Adrenal gland (tissue), 9 donors: ENCODE measurements at regions not wholly inside any gene's neighbourhood (a gene's known extent, or its start where the extent isn't known, plus 50 kb on each side); places are given as distances from the start of the nearest gene placed in this dataset.
"Not testable (repeated sequence)": the region's sequence is repeated elsewhere in the genome, so short reads cannot be mapped to it uniquely, and the experiment has no call there.

Experiments used
- DNase-seq, 7 donors: peaks; one replicate each; pipeline ENCODE4 v3.0.0-alpha.2; 2019 to 2020
- H3K27ac ChIP-seq, 5 donors: fragments of 200-600 bp; sonication (generic) in 4 of 5; 1 replicate in 3 of 5; 2 replicates in 2 of 5; pipeline versions ENCODE4 v1.5.1 to v1.8.0; 2016 to 2020; ENCODE audit warnings: mild to moderate bottlenecking in 1 of 5
- H3K27me3 ChIP-seq: fragments of 200-600 bp; 2 replicates; pipeline ENCODE4 v1.8.0; 2021
- H3K36me3 ChIP-seq, 2 donors: fragments of 200-600 bp; replicated peaks in 1 of 2; 1 replicate in 1 of 2; 2 replicates in 1 of 2; pipeline versions ENCODE4 v1.5.1 to v1.8.0; 2018 to 2022
- H3K4me1 ChIP-seq, 2 donors: fragments of 200-600 bp; replicated peaks in 1 of 2; 1 replicate in 1 of 2; 2 replicates in 1 of 2; pipeline versions ENCODE4 v1.5.1 to v1.8.0; 2018 to 2021
- H3K4me3 ChIP-seq, 4 donors: fragments of 200-600 bp; sonication (generic) in 3 of 4; one replicate each; pipeline ENCODE4 v1.5.1; 2016 to 2018
- H3K9me3 ChIP-seq, 3 donors: fragments of 200-600 bp; sonication (generic) in 1 of 3; replicated peaks in 1 of 3; 1 replicate in 2 of 3; 2 replicates in 1 of 3; pipeline versions ENCODE4 v1.5.1 to v1.8.0; 2016 to 2021
- WGBS, 4 donors: extraction: QIAGEN DNeasy Blood & Tissue Kit in 2 of 4; methylation state at CpG; one replicate each; pipeline versions ENCODE4 v1.1.5 to v1.1.7; 2013 to 2017; 5-methylcytosine and 5-hydroxymethylcytosine counted together
- intact Hi-C, 2 donors: fragments of 100-400 bp; cut with DNase I; formaldehyde crosslinking; loops; one replicate each; pipeline versions ENCODE4 v1.14.1 to v1.15.0; 2022 to 2023
- donor health status: healthy with polysubstance abuse.
- donor health status: Bipolar disorder and iron deficiency.
- donor health status: DM: yes; HTN: yes; CAD: no.
- donor health status: DM: no; HTN: no; CAD: no.
- donor health status: DM: no; HTN: no; CAD: no.

GRCh38 chr15:22174088-22174487 is 93.8 kb downstream of the OR4M2 start:
- H3K27me3 ChIP-seq: not testable (repeated sequence)
- WGBS, 4 donors: no CpG with 5 or more reads among the region's 5 CpGs

GRCh38 chr15:22177965-22178364 is 97.6 kb downstream of the OR4M2 start:
- H3K4me3 ChIP-seq, H3K9me3 ChIP-seq, H3K4me1 ChIP-seq, DNase-seq, H3K27ac ChIP-seq, H3K27me3 ChIP-seq, H3K36me3 ChIP-seq, intact Hi-C loops: not testable (repeated sequence)
- no CpG with 5 or more reads among the region's 7 CpGs for whole genome bisulfite sequencing, 4 donors

More at GRCh38 chr15:22174088-22174487, 93.8 kb downstream of the OR4M2 start:
- H3K9me3 ChIP-seq, H3K4me1 ChIP-seq, H3K4me3 ChIP-seq, DNase-seq, intact Hi-C loops, H3K36me3 ChIP-seq, H3K27ac ChIP-seq: not testable (repeated sequence)

GRCh38 chr15:22178438-22178837 is 98.1 kb downstream of the OR4M2 start:
- H3K27me3 ChIP-seq, H3K4me3 ChIP-seq, H3K9me3 ChIP-seq, DNase-seq, H3K4me1 ChIP-seq, H3K27ac ChIP-seq, intact Hi-C loops, H3K36me3 ChIP-seq: not testable (repeated sequence)
- no CpG with 5 or more reads among the region's 1 CpG for WGBS, 4 donors

GRCh38 chr15:22179043-22179442 is 98.7 kb downstream of the OR4M2 start:
- H3K4me3 ChIP-seq, intact Hi-C loops, H3K4me1 ChIP-seq, H3K36me3 ChIP-seq, DNase-seq, H3K27ac ChIP-seq, H3K27me3 ChIP-seq, H3K9me3 ChIP-seq: not testable (repeated sequence)
- no CpG with 5 or more reads among the region's 3 CpGs for WGBS, 4 donors

- DNase-seq, H3K9me3 ChIP-seq, intact Hi-C loops, H3K4me1 ChIP-seq, H3K4me3 ChIP-seq, H3K36me3 ChIP-seq, H3K27me3 ChIP-seq, H3K27ac ChIP-seq: not testable (repeated sequence)
- no CpG with 5 or more reads among the region's 7 CpGs for WGBS, 4 donors
Observed at GRCh38 chr15:22180611-22181010, 100.3 kb downstream of the OR4M2 start.

GRCh38 chr15:22184678-22185077 is 104.4 kb downstream of the OR4M2 start:
- H3K27ac ChIP-seq, DNase-seq, H3K4me1 ChIP-seq, H3K4me3 ChIP-seq, H3K27me3 ChIP-seq, H3K9me3 ChIP-seq, H3K36me3 ChIP-seq, intact Hi-C loops: not testable (repeated sequence)
- no CpG with 5 or more reads among the region's 15 CpGs for WGBS, 4 donors

GRCh38 chr15:22186846-22187532 is 106.7 kb downstream of the OR4M2 start:
- H3K36me3 ChIP-seq, H3K4me3 ChIP-seq, intact Hi-C loops, H3K4me1 ChIP-seq, H3K27me3 ChIP-seq, H3K27ac ChIP-seq, H3K9me3 ChIP-seq, DNase-seq: not testable (repeated sequence)
- 90% methylated on average over 4 of the region's 9 CpGs; no CpG with 5 or more reads in 3 of the 4 donors for WGBS, 4 donors

- H3K27ac ChIP-seq, H3K4me3 ChIP-seq, H3K4me1 ChIP-seq, H3K27me3 ChIP-seq, H3K9me3 ChIP-seq, intact Hi-C loops, H3K36me3 ChIP-seq, DNase-seq: not testable (repeated sequence)
- WGBS, 4 donors: 50 to 89% (median 83%) methylated on average over 1 of the region's 3 CpGs; no CpG with 5 or more reads in 1 of the 4 donors
Observed at GRCh38 chr15:22191818-22192217, 111.5 kb downstream of the OR4M2 start.

- not testable (repeated sequence) for H3K4me3 ChIP-seq
Observed at GRCh38 chr15:22194739-22195617, 114.7 kb downstream of the OR4M2 start.

GRCh38 chr15:22196423-22196822 is 116.1 kb downstream of the OR4M2 start:
- H3K4me3 ChIP-seq, DNase-seq, H3K9me3 ChIP-seq, H3K27ac ChIP-seq, H3K4me1 ChIP-seq, H3K36me3 ChIP-seq, intact Hi-C loops, H3K27me3 ChIP-seq: not testable (repeated sequence)
- WGBS, 4 donors: no CpG with 5 or more reads among the region's 2 CpGs

More at GRCh38 chr15:22194739-22195617, 114.7 kb downstream of the OR4M2 start:
- H3K36me3 ChIP-seq, H3K27me3 ChIP-seq, H3K27ac ChIP-seq, H3K9me3 ChIP-seq, DNase-seq, H3K4me1 ChIP-seq, intact Hi-C loops: not testable (repeated sequence)
- WGBS, 4 donors: 25% methylated on average over 1 of the region's 7 CpGs; no CpG with 5 or more reads in 3 of the 4 donors

- WGBS, 4 donors: 52% methylated on average over 2 of the region's 3 CpGs; no CpG with 5 or more reads in 3 of the 4 donors
- intact Hi-C loops, H3K9me3 ChIP-seq, H3K27ac ChIP-seq, H3K4me3 ChIP-seq, H3K36me3 ChIP-seq, DNase-seq, H3K27me3 ChIP-seq, H3K4me1 ChIP-seq: not testable (repeated sequence)
Observed at GRCh38 chr15:22200417-22200816, 120.1 kb downstream of the OR4M2 start.
